IPS DF 19.7 (cell line): ENCODE measurements at regions not wholly inside any gene's neighbourhood (a gene's known extent, or its start where the extent isn't known, plus 50 kb on each side); places are given as distances from the start of the nearest gene placed in this dataset.

Source experiments
- DNase-seq: peaks from one replicate; pipeline ENCODE4 v3.0.0-alpha.2; 2013; ENCODE audit warnings: low read depth, low spot score

DNA sequence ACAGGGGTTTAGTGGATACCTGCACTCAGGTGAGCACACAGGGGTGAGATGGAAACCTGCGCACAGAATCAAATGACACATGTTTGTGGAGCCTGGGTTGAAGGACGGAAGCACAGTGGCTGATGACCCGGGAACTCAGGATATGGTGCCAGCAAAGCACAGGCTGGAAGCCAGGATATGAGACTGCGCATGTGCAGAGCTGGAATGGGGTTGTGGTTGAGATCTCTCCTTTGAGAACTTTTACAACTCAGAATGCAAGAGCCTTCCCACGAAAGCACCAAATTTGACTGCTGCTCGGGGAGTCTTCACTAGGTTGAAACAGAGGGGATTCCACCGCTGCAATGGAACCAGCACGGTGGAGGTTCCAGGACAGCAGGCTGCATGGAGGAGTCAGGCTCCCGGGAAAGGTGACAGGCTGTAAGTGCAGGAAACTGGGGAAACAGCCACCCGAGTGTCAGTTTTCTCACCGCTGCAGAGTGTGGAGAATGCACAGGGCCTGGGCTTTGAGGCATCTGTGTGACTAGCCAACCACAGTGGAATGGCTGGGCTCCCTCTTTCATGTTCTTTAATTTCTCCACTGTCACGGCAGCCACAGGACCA is 133.4 kb upstream of the TCERG1L start:
- no peak for DNase-seq

DNA sequence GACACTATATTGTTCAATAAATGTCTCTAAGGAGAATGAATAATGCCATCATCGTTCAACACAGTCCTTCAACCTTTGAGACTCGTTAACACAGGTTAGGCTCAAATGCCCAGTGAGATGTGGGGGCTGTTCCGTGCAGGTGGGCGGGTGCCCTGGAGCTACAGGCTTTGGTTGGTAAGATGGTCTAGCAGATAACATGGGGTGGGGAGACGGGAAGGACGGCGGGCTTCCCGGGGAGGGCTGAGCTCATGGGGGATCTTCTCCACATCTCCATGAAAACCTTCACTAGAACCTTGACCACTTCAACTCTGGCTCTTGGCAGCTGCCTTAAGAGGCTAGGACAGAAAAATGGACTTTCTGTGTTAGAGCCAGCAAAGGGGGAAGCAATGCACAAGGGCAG is 134.1 kb upstream of the TCERG1L start:
- DNase-seq, result no peak

- no peak for DNase-seq
These were observed 134.7 kb upstream of the TCERG1L start for GRCh38 chr10:131446171-131446570.

DNA sequence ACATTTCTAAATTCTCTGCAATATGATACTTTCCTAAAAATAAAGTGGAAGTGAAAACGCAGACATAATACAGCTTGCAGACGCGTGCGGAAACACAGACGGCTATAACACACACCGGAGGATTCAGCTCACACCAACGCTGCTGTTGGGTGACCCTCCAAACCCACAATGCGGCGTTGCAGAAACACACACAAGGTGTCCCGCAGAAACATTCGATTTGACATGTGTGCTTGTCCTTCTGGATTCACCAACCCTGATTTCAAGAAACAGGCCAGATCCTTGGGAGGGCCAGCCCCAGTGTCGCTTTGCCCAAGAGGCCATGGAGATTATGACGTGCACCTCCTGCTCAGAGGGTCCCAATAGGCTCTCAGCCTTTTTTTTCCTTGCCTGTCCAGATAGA is 136.7 kb upstream of the TCERG1L start:
- no peak for DNase-seq

- DNase-seq, result no peak
These were observed 137.4 kb upstream of the TCERG1L start for GRCh38 chr10:131448883-131449282.

- no peak for DNase-seq
These were observed 138.8 kb upstream of the TCERG1L start for GRCh38 chr10:131450216-131450765.

DNA sequence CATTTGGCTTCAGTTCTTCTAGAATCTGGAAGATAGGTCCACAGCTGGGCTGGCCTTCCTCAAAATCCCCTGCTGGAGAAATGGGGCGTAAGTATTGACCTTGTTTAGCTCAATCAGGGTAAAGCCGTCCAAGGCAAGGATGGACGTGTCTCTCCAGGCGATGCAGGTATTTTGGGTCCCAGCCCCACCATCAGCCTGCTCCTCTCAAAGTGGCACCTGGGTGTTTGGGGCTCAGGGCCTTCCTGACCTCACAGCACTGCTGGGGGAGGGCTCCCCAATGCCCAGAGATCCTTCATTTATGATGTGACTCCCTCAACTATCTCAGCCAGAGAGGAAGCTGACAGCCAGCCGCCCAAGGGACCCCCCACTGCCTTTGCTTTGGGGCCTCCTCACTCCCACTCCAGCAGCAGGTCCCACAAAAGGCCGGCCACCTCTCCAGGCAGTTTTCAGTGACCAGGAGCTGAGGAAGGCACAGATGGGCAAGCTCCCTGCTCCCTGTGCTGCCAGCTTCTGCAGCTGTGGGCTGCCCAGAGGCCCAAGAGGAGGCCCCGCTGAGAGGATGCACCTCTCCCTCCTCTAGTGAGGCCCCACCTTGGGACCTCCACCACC is 140.0 kb upstream of the TCERG1L start:
- no peak for DNase-seq

DNA sequence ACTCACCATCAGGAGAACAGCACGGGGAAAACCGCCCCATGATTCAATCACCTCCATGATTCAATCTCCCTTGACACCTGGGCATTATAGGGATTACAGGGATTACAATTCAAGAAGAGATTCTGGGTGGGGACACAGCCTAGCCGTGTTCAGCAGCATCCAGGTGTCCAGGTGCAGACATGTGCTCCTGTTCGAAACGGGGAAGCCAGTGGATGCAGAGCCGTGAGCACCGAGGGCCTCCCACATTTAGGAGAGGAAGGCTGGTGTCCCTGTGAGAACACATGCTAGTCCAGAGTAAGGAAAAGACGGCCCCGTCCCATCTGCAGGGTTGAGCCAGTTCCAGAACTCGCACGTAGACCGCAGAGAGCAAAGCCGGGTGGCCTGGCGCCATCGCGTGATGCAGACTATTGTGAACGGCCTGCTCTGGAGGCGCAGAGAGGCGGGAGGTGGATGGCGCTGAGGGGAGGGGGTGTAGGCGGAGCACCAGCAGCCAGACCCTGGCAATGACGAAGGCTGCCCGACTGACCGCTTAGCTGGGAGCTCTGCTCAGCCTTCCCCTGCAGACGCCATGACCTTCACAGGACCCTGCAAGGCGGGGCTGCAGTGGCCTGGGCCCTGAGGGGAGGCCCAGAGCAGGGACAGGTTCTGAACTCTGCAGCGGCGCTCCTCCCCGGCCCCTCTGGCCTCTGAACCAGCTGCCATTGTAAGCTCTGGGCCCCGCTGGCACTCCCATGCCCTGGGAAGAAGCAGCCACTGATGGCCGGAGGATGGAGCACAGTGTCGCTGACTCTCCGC is 141.6 kb upstream of the TCERG1L start:
- no peak for DNase-seq

- peak; percentile 9 for DNase-seq
These were observed 142.5 kb upstream of the TCERG1L start for GRCh38 chr10:131453721-131454634.

DNA sequence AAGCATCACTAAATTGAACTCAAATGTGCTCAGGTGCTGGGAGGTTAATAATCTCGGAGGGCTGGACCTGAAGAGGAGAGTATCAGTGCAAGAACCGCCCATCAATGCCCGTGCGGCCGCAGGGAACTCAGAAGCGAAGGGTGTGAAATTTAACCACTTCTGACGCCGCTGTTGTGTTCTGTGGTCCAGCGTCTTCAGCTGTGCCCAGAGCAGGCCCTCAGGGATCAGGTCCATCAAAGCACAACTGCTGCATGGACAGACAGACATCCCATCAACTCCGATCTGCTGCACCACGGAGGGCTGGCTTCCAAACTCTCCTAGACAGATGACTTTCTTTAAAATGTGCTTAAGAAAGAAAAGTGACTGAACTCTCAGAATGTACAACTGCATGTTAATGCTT is 144.9 kb upstream of the TCERG1L start:
- DNase-seq, result no peak

GRCh38 chr10:131461093-131461492 is 149.6 kb upstream of the TCERG1L start:
- no peak for DNase-seq

DNA sequence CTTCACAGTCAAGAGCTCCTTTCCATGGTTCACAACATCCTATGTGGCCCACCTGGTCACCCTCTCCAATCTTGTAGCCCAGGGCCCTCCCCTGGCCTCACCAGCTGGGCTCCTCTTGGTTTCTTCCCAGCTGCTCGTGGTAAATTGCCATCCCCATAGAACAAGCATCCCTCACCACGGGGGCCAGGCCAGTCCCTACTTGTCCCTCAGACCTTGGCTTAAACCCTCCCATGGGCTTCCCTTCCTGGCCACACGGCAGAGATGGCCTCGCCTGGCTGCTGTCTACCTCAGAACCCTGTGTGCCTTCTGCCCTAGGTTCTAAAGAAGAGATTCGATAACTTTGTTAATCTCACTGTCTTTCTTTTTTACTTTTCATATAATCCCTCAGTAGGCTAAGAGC is 153.3 kb upstream of the TCERG1L start:
- DNase-seq, result no peak

DNA sequence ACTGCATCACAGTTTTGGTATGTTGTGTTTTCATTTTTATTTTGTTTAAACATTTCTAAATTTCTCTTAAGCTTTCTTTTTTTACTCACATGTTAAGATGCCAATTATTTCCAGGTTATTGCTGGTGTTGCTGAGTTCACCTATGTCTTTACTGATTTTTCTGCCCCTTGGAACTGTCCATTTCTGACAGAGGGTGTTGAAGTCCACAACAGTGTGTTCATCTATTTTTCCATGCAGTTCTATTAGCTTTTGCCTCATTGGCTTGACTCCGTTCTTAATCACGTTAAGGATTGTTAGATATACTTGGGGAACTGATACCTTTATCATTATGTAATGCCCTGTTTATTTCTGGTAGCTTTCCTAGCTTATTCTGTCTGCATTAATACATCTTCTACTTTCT is 158.0 kb upstream of the TCERG1L start:
- DNase-seq, result no peak

- no peak for DNase-seq
These were observed 162.1 kb upstream of the TCERG1L start for GRCh38 chr10:131473645-131474044.

GRCh38 chr10:131474416-131474815 is 162.9 kb upstream of the TCERG1L start:
- no peak for DNase-seq

DNA sequence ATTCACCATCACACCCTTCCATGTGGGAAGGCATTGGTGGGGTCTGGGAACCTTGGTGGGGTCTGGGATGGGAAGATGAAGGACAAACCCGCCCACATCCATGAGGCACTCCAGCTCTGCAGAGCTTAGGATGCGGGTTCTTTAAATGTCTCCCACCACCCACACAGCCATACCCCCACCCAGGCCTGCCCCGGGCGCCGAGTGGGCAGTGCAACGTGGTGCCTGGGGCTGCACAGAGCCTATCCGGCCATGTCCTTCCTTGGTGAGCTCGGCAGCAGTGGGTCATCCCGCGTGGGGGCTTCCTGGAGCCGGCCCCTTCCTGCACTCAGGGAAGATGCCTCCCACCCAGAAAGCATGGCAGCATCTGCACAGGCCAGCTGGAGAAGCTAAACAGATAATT is 163.5 kb upstream of the TCERG1L start:
- DNase-seq, result no peak

DNA sequence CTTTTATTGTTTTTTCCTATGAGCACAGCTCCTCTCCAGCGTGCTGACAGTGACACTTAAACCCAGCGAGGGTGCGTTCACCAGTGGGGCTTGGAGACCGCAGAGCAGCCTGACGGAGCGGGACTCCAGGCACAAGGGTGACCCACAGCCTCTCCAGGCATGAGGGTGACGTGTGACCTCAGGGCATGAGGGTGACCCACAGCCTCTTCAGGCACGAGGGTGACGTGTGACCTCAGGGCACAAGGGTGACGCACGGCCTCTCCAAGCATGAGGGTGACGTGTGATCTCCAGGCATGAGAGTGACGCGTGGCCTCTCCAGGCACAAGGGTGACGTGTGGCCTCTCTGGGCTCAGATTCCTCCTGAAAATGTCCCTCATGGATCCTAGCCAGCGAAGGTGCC is 164.3 kb upstream of the TCERG1L start:
- DNase-seq, result no peak

DNA sequence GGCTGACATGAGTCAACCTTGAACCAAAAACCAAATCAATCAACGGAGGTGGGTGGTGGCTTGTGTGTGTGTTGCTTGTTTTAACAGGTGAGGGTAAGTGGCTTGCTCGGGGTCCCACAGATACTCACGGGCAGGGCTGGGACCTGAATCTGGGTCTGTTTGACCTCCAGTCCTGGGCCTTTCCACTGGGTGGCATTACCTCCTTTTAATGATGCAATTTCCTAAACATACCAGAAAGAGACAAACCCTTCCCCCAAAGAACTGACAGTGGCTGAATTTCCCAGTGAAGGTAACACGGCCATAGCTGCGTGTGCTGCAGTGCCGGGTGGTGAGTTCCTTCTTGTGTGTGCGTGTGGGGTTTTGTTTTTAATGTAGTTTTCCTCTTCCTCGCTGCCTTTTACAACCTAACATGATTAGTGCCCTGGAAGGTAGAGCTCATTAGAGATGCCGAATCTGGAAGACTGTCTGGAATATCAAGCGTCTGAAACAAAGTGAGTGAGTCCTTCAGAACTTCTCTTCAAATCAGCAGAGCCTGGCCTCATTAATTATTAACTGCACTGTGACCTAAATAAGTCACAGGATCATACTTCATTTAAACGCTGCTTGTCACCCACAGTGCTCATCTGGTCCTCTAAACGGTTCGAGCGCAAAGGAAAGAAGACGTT is 166.1 kb upstream of the TCERG1L start:
- DNase-seq, result no peak

- DNase-seq, result no peak
These were observed 167.0 kb upstream of the TCERG1L start for GRCh38 chr10:131478377-131478989.

DNA sequence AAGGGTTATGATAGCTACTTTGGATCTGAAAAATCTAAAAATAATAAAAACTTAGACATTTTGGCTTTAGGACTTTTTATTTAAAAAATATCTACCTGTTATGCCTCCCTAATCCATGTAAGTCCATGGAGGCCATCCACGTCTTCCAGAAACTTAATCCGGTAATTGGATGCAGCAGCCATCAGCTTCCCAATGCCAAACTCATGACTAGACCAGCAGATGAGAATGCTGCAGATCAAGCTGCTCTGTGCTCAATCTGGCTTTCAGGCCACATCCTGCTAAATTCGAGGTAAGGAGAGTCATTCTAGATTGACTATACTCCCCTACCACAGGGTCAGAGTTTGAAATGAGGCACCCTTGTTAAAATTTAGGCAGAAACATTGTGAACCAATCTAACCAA is 168.5 kb upstream of the TCERG1L start:
- DNase-seq, result no peak

GRCh38 chr10:131480861-131481260 is 169.3 kb upstream of the TCERG1L start:
- no peak for DNase-seq
